NCI-H1105 (cell line): ENCODE measurements at regions not wholly inside any gene's neighbourhood (a gene's known extent, or its start where the extent isn't known, plus 50 kb on each side); places are given as distances from the start of the nearest gene placed in this dataset.
"Not testable (repeated sequence)": the region's sequence is repeated elsewhere in the genome, so short reads cannot be mapped to it uniquely, and the experiment has no call there.

Experiments used
- DNase-seq: peaks from one replicate; lab custom pipeline; 2025; lab: John Stamatoyannopoulos, UW

DNA sequence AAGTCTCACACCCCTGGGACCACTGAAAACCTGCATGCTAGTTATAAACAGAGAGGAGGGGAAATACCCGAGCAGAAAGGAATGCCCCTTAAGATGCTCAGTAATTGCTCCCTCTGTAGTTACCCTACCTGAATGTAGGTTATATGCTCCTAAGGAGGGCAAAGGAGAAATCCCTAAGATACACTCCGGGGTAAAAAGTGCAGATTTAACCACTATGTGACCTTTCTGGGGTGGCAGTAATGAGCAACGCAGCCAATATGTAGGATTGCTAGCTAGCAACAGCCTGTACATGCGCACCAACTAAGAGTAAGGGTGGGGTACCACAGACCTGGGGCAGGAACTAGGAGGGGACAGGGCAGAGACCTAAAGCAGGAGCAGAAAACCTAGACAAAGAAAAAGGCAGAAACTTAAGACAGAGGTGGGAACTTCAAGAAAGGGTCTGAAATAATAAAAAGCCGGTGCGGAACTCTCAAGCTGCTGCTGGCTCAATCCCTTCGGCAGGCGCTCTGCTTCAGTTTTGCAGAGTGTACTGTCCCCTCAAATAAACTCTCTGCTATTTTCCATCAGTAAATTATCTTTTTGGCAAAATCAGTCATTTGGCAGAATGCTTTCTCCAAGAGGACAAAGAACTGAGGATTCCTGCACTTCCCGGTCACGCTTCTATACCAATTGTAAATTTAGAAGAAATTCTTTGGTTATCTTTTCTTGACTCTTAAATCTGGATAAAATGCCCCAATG, 823.8 kb downstream of the CDH11 start:
- DNase-seq: no peak

DNA sequence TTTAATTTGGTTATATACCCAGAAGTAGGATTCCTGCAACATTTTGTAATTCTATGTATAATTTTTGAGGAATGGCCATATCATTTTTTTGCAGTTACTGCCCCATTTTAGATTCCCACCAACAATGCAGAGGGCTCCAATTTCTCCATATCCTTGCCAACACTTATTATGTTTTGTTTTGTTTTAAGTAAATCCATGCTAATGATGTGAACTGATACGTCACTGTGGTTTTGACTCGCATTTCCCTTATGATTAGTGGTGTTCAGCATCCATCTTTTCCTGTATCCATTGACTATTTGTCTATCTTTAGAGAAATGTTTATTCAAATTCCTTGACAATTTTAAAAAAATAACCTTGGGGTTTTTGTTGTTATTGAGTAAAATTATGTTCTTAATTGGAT, 826.4 kb downstream of the CDH11 start:
- DNase-seq: no peak

DNA sequence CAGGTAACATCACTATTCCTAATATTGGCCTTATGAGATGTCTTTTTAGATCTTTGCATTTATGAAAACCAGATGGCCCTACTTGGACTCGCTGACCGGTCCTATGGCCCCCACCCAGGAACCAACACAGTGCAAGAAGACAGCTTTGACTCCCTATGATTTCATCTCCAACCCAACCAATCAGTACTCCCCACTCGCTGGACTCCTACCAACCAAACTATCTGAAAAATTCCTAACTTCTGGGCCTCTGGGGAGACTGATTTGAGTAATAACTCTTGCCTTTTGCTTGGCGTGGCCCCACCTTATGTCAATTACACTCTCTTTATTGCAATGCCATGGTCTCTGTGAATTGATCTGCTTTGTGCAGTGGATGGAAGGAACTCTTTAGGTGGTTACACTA, 828.9 kb downstream of the CDH11 start:
- no peak for DNase-seq

DNA sequence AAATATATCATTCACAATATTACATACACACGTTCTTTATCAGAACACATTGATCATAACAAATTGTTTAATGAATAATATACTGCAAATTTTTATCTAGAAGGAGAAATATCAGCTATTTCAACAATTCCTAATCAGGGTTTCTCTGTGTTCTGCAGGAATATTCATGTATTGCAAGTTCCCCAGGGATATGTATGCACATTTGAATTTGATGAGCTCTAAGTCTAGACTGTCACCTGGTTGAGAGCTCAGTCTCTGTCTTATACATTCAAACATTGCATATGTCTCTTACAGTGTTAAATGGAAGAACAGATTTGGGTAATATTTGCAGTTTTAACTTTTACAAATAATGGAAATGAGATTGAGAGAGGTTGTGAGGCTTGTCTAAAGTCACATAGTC, 829.7 kb downstream of the CDH11 start:
- no peak for DNase-seq

DNA sequence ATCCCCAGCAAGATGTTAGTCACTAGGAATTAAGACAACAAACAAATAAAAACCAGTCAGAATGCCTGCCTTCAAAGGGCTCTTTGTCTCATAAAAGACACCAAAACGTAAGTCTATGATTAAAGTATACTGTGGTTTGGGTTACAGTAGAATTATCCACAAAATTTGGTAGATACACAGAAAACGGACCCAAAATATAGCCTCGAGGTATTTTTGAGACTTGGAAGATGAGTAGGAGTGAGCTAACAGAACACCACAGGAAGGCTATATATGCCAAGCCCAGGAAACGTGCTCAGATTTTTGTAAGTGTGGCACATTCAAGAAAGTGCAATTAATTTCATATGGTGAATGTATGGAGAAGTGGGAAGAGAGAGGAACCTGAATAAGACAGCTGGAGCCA, 831.4 kb downstream of the CDH11 start:
- DNase-seq: no peak

DNA sequence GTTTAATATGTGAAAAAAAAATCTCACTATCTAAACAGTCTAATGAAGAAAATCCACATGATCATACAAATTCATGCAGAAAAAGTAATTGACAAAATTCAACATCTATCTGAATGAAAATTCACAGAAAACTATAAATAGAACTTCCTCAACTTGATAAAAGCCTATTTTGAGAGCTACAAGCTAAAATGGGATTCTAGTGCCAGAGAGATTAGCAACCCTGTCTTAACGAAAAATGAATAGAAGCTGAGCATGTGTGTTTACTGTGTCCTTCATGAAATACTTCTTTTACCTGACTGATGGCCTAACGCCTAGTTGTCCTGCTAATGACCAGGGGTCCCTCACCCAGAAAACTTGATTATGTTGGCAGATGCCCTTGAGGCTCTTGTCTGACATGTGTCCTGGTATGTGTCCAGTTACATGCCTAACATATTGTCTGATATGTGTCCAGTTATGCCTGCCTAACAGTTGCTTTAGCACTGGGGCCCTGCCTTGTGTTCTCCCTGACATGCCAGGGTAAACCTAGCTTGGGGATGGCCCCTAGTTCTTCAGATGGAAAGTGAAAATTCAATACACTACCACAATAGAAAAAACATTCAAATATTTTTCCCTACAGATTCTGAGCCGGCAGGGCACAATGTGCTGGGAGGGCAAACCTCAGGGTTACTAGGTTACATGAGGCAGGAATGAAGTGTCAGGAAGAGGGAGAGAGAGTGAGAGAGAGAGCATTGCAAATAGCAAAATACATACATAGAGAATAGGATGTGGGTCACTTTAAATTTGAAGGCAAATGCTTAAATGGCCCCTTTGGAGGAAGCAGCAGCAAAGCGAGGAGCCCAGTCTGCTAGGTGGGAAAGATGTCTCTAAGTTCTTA, 834.0 kb downstream of the CDH11 start:
- no peak for DNase-seq

DNA sequence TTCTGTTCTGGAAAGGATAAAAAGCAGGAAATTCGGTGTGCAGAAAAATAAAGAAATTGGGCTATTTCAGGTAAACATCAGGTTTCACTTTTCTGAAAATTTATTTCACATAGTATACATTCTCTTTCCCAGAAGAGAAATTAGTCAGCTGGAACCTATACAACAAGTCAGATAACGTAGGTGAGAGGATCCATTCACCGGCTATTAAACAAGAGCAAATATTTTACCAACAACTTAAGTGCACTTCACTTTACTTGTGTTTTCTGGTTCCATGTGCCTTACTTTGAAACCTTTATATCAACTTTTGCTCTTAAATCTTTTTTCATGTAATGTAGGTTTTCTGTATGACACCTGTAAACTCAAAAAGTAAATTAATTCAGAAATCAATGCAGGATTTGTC, 839.7 kb downstream of the CDH11 start:
- no peak for DNase-seq

DNA sequence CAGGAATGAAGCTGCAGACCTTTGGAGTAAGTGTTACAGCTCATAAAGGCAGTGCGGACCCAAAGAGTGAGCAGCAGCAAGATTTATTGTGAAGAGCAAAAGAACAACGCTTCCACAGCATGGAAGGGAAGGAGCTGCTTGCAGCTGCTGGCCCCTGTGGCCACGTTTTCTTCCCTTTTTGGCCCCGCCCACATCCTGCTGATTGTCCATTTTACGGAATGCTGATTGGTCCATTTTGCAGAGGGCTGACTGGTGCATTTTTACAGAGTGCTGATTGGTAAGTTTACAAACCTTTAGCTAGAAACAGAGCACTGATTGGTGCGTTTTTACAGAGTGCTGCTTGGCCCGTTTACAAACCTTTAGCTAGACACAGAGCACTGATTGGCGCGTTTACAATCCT, 841.5 kb downstream of the CDH11 start:
- no peak for DNase-seq

DNA sequence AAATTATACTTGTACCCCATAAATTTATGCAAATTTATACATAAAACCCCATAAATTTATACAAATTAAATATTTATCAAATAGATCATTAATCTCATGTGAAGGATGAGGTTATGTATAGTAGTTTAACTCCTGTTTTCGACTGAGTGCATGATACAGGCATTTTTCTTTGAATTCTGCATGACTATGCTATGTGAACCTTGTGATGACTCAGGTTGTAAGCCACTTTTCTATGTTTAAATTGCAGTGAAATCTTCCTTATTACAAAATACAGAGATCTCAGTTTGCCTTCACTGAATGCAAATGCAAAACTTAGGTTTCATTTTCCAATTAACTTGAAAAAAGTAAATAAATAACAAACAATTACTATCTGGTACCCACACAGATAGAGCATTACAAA, 843.7 kb downstream of the CDH11 start:
- no peak for DNase-seq

DNA sequence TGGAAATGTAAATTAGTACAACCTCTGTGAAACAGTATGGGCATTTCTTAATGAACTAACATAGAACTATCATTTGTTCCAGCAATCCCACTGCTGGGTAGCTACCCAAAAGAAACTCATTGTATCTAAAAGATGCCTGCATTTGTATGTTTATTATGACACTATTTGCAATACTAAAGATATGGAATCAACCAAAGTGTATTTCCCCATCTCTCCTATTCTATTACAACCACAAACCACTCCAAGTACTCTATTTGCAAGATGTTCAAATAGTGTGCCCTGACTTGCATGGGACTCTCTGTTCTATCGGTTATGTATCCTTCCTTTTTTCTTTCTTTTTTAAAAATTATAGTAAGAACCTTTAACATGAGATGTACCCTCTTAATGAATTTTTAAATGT, 845.2 kb downstream of the CDH11 start:
- no peak for DNase-seq

DNA sequence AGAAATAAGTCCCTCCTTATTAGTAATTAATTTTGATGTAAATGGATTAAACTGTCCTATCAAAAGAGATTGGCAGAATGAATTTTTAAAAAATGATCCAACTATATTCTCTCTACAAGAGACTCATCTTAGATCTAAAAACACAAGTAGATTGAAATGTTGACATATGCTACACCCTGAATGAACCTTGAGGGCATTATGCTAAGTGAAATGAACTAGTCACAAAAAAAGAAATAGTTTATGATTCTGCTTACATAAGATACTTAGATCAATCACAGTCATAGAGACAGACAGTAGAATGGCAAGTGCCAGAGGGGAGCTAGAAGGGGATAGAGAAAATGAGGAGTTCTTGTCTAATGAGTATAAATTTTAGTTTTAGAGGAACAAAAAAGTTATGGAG, 849.8 kb downstream of the CDH11 start:
- no peak for DNase-seq

DNA sequence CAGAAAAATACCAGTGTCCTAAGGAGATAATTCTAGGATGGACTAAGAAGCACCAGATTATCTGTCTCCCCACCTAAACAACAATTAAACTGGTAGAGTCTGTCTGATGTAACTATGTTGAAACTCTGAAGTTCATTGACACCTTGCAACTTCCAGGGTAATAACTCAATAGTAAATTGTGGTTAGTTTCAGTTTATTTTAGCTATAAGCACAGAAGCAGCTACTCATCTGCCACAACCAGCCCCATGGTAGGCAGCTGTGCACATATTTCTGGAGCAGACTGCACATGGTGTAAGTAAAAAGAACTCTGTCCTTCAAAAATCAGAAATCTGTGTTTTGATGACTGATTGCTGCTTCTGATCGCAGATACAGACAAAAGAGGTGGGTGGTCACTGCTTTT, 852.1 kb downstream of the CDH11 start:
- no peak for DNase-seq

DNA sequence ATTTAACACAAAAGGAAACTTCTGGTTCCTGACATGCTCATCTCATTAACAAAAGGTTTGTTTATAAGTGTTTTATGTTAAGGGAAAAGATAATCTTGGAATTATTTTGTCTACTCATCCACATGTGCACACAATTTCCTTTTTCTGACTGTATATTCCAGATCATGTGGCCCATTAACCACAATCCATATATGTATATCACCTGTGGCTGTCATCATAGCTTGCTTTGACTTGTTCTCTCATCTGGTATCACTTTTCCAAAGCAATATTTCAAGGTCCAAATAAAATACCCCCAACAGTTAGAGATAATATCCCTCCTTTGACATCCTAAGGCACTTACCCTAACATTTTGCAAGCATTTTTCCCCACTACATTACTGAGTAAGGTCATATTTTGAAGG, 856.1 kb downstream of the CDH11 start:
- DNase-seq: no peak

DNA sequence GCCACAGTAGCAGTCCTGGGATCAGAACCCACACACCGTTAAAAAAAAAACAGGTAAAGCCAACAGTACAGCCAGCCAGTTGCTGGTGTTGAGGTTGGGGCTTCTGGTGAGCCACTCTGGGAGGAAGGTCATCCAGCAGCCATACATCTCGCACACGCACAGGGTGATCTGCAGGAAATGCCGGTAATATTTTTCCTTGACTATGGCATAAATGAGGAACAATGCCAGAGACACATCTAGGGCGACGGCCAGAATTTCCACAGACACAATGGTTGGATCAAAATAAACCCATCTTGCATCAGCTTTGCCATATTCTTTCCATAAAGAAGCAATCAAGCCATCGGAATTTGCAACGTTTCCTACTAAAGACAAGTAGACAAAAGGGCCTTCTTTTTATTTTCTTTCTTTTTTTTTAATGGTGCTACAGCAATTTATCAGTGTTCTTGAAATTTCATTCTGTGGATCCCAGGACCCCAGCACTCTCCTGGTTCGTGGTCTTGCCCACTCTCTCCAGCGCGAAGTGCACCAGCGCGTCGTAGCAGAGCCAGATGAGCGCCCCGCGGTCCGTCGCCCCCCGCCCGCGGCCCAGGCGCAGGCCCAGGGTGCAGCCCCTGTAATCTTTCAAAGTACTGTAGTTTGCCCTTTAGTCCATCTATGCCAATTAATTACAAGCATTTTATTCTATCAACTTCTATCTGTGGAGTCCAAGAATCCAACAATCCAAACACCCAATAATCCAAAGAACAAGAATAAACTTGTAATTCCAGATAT, 861.0 kb downstream of the CDH11 start:
- DNase-seq: not testable (repeated sequence)

DNA sequence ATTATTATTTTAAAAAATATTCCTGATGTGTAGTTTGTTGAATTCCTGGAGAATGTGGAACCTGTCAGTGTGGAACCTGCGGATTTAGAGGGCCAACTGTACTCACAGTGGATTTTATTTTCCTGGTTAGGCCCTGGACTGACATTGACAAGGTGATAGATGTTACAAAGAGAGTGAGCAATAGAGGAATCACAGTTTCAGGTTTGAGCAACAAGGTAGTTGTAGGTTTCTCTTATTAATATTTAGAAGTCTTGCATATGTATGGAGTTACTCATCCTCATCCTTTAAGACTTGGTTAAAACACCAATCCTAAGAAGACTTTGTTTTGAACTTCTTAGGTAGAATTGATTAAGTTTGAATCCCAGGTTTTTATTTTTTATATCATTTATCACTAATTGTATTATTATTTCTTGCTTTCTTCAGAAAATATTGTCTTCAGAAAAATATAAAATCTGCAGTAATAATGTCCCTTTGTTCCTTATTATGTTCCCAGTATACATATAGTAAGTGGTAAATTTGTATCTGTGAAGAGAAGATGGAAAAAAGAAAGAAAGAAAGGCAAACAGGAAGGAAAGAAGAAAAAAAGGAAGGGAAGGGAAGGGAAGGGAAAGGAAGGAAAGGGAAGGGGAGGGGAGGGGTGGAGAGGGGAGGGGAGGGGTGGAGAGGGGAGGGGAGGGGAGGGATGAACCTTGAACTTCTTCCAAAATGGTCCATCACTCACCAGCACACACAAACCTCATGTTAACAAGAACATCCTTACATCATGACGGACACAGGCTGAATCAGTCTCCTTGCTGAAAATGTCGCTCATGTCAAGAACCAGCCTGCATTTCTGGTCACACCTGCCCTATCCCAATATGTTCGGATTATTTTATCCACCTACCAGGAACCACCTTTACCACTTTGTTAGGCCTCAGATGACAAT, 867.2 kb downstream of the CDH11 start:
- no peak for DNase-seq

DNA sequence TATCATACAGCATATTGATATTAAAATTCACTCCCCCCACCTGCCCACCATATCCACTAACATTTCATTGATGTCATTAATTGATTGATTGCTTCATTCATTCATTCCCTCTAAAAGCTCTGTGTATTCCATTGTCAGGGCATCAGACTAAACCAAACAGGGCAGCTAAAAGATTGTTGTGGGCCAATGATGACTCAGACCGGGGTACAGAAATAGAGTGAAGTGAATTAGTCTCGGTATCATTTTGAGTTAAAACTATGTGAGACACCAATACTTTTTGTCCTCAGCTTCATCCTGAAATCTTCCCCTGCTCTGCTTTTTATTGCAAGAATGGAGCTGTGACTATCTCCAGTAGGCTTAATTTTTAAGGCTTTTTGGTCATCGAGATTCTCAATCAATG, 868.3 kb downstream of the CDH11 start:
- no peak for DNase-seq

DNA sequence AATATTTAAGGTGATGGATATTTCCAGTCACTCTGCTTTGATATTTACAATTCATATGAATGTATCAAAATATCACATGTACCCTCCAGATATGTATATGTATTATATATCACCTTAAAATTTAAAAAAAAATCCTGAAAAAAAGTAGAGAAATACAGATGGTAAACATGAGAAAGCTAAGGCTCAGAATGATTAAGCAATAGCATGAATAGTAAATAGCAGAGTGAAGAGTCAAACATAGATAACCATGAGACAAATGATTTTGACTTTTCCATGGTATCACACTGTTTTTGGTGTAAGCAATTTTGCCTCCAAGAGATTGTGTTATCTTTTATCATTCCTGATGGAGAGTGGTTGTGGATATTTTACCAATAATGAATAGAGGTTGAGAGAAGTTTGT, 868.8 kb downstream of the CDH11 start:
- no peak for DNase-seq

DNA sequence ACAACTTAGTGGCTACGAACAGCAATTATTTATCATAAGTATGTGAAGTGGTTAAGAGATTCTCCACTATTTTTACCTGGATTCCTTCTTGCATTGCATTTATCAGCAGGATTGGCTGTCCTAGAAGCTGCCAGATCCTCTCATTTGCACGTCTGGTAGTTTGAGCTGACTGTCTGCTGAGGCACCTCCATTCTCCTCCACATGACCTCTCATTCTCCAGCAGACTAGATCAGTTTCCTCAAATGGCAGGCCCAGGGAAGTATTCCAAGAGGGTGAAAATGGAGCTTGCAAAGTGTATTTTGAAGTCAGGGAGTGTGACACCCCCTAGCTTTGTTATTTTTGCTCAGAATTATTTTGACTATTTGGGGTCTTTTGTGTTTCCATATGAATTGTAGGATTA, 870.1 kb downstream of the CDH11 start:
- DNase-seq: no peak

DNA sequence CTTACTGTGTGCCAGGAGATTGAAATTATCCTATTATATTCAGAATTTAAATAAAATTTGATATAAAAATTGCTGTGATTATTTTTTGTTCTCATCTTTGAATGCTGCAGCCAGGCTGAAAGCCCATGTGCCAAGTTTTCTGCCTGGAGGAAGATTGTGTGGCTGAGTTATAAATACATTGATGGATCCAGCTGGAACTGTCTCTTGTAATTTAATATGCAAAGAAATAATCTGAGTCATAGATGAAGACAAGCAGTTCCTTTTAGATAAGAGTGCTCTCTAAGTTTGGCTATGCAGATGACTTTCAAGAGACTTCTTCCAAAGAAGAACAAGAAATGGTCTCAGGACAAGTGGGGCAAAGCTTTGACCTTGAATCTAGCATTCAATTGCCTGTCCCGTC, 871.0 kb downstream of the CDH11 start:
- DNase-seq: no peak

DNA sequence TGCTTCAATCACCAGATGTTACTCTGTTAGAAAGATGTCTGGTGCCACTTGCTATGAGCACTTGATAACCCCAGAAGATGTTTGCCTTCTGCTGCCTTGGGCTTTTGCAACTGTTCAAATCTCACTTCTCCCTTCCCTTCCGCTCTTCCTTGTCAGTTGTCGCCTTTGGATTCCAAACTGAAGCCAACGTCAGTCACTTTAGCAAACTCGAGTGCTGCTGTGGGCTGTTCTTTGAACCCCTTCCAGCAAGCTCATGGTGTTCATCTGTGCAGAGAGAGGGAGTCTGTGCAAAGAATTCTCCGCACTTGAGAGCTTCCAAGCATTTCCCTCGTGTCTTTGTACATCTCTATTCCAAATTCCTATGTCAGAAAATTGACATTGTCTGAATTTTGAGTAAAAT, 879.4 kb downstream of the CDH11 start:
- no peak for DNase-seq

DNA sequence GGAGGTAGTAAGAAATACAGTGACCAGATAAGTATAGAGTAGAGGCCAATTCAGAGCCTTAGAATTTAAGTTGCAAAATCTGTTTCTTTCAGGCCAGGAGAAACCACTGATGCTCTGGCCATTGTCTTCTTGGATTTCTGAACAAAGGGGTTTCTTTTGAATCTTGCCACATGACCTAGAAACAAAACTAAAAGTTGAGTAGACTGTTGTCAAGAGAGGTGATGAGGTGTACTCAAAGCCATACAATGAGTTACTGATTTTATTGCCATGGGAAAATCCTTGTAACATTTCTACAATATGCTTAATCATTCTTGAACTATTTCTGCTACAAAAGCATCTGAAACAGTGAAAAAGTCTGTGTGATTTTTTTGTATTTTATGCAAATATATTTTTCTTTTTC, 881.3 kb downstream of the CDH11 start:
- DNase-seq: no peak

DNA sequence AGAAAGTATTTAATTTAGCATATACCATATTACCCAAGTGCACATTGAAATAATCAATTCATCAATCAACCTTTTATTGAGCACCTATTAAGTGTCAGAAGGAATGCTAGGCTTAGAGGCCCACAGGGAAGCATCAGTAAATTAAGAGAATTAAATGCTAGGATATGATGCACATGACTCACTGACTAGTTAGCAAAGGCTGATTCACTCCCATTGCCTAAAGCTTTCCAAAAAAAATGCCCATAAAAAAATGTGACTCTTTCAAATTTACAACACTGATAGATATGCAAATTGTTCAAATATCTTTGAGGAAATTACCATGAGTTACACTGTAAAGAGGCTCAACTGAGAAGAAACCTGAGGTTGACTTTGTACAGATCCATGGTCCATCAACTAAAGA, 883.3 kb downstream of the CDH11 start:
- DNase-seq: no peak
